Mesenchymal stem cell (in vitro differentiated cells and primary cell): ENCODE measurements at regions not wholly inside any gene's neighbourhood (a gene's known extent, or its start where the extent isn't known, plus 50 kb on each side); places are given as distances from the start of the nearest gene placed in this dataset.

Source experiments
- DNase-seq: peaks from one replicate; pipeline ENCODE4 v3.0.0-alpha.2; 2013
- H2AFZ ChIP-seq: one replicate; pipeline ENCODE4 v1.6.1; 2013; ENCODE audit warnings: low read depth, mild to moderate bottlenecking, control low read depth, inconsistent platforms, low read length, moderate library complexity
- H2AK5ac ChIP-seq: 2 replicates; pipeline ENCODE4 v1.6.1; 2013; ENCODE audit warnings: low read length, moderate library complexity, mild to moderate bottlenecking, inconsistent platforms; ENCODE audit not compliant: severe bottlenecking
- H2BK120ac ChIP-seq: one replicate; pipeline ENCODE4 v1.6.1; 2013; ENCODE audit warnings: low read depth, mild to moderate bottlenecking, inconsistent platforms, low read length, moderate library complexity
- H2BK12ac ChIP-seq, 2 experiments: one replicate each; pipeline ENCODE4 v1.6.1; 2013; ENCODE audit warnings: inconsistent platforms in 2 of 2, low read length in 2 of 2, mild to moderate bottlenecking in 2 of 2, moderate library complexity in 2 of 2, control low read depth in 1 of 2
- H2BK15ac ChIP-seq: one replicate; pipeline ENCODE4 v1.6.1; 2013; ENCODE audit warnings: mild to moderate bottlenecking, low read depth, inconsistent platforms; ENCODE audit not compliant: poor library complexity, severe bottlenecking
- H2BK5ac ChIP-seq: 2 replicates; pipeline ENCODE4 v1.6.1; 2013; ENCODE audit warnings: low read depth, mild to moderate bottlenecking, low read length, control low read depth, inconsistent platforms; ENCODE audit not compliant: poor library complexity, severe bottlenecking
- H3K14ac ChIP-seq, 2 experiments: one replicate each; pipeline ENCODE4 v1.6.1; 2013; ENCODE audit warnings: inconsistent platforms in 2 of 2, low read length in 2 of 2, control low read depth in 1 of 2, mild to moderate bottlenecking in 1 of 2, moderate library complexity in 1 of 2
- H3K18ac ChIP-seq, 2 experiments: one replicate each; pipeline ENCODE4 v1.6.1; 2013; ENCODE audit warnings: inconsistent platforms in 2 of 2, low read length in 2 of 2, control low read depth in 1 of 2, low read depth in 1 of 2, mild to moderate bottlenecking in 1 of 2
- H3K23ac ChIP-seq, 2 experiments: one replicate each; pipeline ENCODE4 v1.6.1; 2013; ENCODE audit warnings: inconsistent platforms in 2 of 2, low read length in 2 of 2, mild to moderate bottlenecking in 2 of 2, moderate library complexity in 2 of 2, control low read depth in 1 of 2
- H3K27ac ChIP-seq: 2 replicates; pipeline ENCODE4 v1.5.1; 2013; ENCODE audit warnings: mild to moderate bottlenecking, moderate library complexity, low read length, control low read depth, inconsistent platforms; ENCODE audit not compliant: poor library complexity, severe bottlenecking
- H3K27me3 ChIP-seq, 2 experiments: 2 replicates each; pipeline versions ENCODE4 v1.6.1 to v1.7.0; 2013; ENCODE audit warnings: low read length in 2 of 2, mild to moderate bottlenecking in 2 of 2, moderate library complexity in 2 of 2, control low read depth in 1 of 2, inconsistent platforms in 1 of 2; ENCODE audit not compliant: control insufficient read depth in 1 of 2, insufficient read depth in 1 of 2
- H3K36me3 ChIP-seq, 2 experiments: 2 replicates each; pipeline versions ENCODE4 v1.6.1 to v1.7.0; 2013; ENCODE audit warnings: low read length in 2 of 2, control low read depth in 1 of 2, inconsistent platforms in 1 of 2, low read depth in 1 of 2, mild to moderate bottlenecking in 1 of 2; ENCODE audit not compliant: insufficient read depth in 2 of 2, control insufficient read depth in 1 of 2
- H3K4ac ChIP-seq, 2 experiments: one replicate each; pipeline ENCODE4 v1.6.1; 2013; ENCODE audit warnings: inconsistent platforms in 2 of 2, low read length in 2 of 2, mild to moderate bottlenecking in 2 of 2, moderate library complexity in 2 of 2, control low read depth in 1 of 2, low read depth in 1 of 2
- H3K4me1 ChIP-seq: 2 replicates; pipeline ENCODE4 v1.6.1; 2013; ENCODE audit warnings: low read depth, low read length, control low read depth; ENCODE audit not compliant: control insufficient read depth, insufficient read depth
- H3K4me2 ChIP-seq: 2 replicates; pipeline ENCODE4 v1.6.1; 2013; ENCODE audit warnings: low read length, mild to moderate bottlenecking, inconsistent platforms; ENCODE audit not compliant: poor library complexity, severe bottlenecking
- H3K4me3 ChIP-seq, 2 experiments: 2 replicates each; pipeline versions ENCODE4 v1.5.1 to v1.7.0; 2013; ENCODE audit warnings: low read length in 2 of 2, mild to moderate bottlenecking in 2 of 2, control low read depth in 1 of 2, low read depth in 1 of 2; ENCODE audit not compliant: insufficient read depth in 1 of 2
- H3K79me1 ChIP-seq: replicated peaks from 2 replicates; pipeline ENCODE4 v1.6.1; 2013; ENCODE audit warnings: mild to moderate bottlenecking, control low read depth, low read length, inconsistent platforms; ENCODE audit not compliant: poor library complexity, severe bottlenecking
- H3K9ac ChIP-seq: 2 replicates; pipeline ENCODE4 v1.7.0; 2013; ENCODE audit warnings: mild to moderate bottlenecking, low read length, moderate library complexity
- H3K9me3 ChIP-seq: 2 replicates; pipeline ENCODE4 v1.7.0; 2013; ENCODE audit warnings: mild to moderate bottlenecking, low read length; ENCODE audit not compliant: control insufficient read depth
- H4K8ac ChIP-seq: one replicate; pipeline ENCODE4 v1.6.1; 2013; ENCODE audit warnings: inconsistent platforms, mild to moderate bottlenecking, low read length, moderate library complexity
- H4K91ac ChIP-seq: one replicate; pipeline ENCODE4 v1.6.1; 2013; ENCODE audit warnings: mild to moderate bottlenecking, low read length, inconsistent platforms
- WGBS: methylation state at CpG from one replicate; pipeline ENCODE4 v1.1.7; 2013; ENCODE audit warnings: mixed read lengths; 5-methylcytosine and 5-hydroxymethylcytosine counted together

GRCh38 chr12:40474630-40475029 lies 217.6 kb upstream of the CNTN1 start:
- Histone ChIP-seq H4K91ac (no peak overlapping the region), H3K4me3 (no peak overlapping the region), H2AFZ (no peak overlapping the region), H3K4me2 (no peak overlapping the region), H2BK12ac (no peak overlapping the region), H3K9me3 (peaks cover 6% of the 10 kb centered on the region), H3K4me1 (no peaks in the 10 kb centered on the region), H2BK120ac (no peak overlapping the region), H3K18ac (no peak overlapping the region), H3K36me3 (no peaks in the 10 kb centered on the region), H4K8ac (no peak overlapping the region), H3K23ac (no peak overlapping the region), H2AK5ac (no peak overlapping the region), H3K4ac (no peak overlapping the region), H3K9ac (no peak overlapping the region), H3K79me1 (no peaks in the 10 kb centered on the region), H2BK5ac (no peak overlapping the region), H3K27me3 (no peaks in the 10 kb centered on the region), H3K14ac (no peak overlapping the region), H3K27ac (no peak overlapping the region), H2BK15ac (no peak overlapping the region)
- 29% methylated on average over 1 of the region's 1 CpG for WGBS
- no peak for DNase-seq

GRCh38 chr12:40499856-40500255 lies 192.4 kb upstream of the CNTN1 start:
- Histone ChIP-seq H3K27me3 (no peaks in the 10 kb centered on the region), H3K79me1 (no peaks in the 10 kb centered on the region), H3K9ac (no peak overlapping the region), H3K18ac (no peak overlapping the region), H4K8ac (no peak overlapping the region), H3K14ac (no peak overlapping the region), H2AFZ (no peak overlapping the region), H3K36me3 (no peaks in the 10 kb centered on the region), H3K4me2 (no peak overlapping the region), H2BK5ac (no peak overlapping the region), H3K27ac (no peak overlapping the region), H3K4ac (no peak overlapping the region), H3K4me1 (no peaks in the 10 kb centered on the region), H2BK12ac (no peak overlapping the region), H4K91ac (no peak overlapping the region), H3K23ac (no peak overlapping the region), H2AK5ac (no peak overlapping the region), H3K9me3 (no peaks in the 10 kb centered on the region), H2BK120ac (no peak overlapping the region), H3K4me3 (no peak overlapping the region), H2BK15ac (no peak overlapping the region)
- DNase-seq = no peak
- no CpG with 5 or more reads among the region's 3 CpGs for WGBS

DNA sequence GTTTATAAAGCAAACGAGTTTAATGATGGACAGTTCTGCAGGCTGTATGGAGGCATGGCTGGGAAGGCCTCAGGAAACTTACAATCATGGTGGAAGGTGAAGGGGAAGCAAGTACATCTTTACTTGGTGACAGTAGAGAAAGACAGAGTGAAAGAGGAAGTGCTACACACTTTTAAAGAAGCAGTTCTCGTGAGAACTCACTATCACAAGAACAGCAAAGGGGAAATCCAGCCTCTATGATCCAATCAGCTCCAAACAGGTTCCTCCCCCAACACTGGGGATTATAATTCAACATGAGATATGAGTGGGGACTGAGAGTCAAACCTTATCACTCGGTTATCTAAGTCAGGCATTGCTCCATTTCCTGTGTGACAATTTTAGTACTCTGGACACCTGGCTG lies 189.9 kb upstream of the CNTN1 start:
- Histone ChIP-seq H3K4ac (no peak overlapping the region), H3K4me3 (no peak overlapping the region), H2BK12ac (no peak overlapping the region), H3K14ac (no peak overlapping the region), H2BK5ac (no peak overlapping the region), H2BK15ac (no peak overlapping the region), H4K91ac (no peak overlapping the region), H2BK120ac (no peak overlapping the region), H2AK5ac (no peak overlapping the region), H3K36me3 (no peaks in the 10 kb centered on the region), H3K23ac (no peak overlapping the region), H3K79me1 (no peaks in the 10 kb centered on the region), H3K18ac (no peak overlapping the region), H3K9me3 (no peaks in the 10 kb centered on the region), H3K27ac (no peak overlapping the region), H3K27me3 (no peaks in the 10 kb centered on the region), H3K4me1 (no peaks in the 10 kb centered on the region), H3K4me2 (no peak overlapping the region), H4K8ac (no peak overlapping the region), H2AFZ (no peak overlapping the region), H3K9ac (no peak overlapping the region)
- DNase-seq = no peak
- WGBS = 49% methylated on average over 2 of the region's 3 CpGs

DNA sequence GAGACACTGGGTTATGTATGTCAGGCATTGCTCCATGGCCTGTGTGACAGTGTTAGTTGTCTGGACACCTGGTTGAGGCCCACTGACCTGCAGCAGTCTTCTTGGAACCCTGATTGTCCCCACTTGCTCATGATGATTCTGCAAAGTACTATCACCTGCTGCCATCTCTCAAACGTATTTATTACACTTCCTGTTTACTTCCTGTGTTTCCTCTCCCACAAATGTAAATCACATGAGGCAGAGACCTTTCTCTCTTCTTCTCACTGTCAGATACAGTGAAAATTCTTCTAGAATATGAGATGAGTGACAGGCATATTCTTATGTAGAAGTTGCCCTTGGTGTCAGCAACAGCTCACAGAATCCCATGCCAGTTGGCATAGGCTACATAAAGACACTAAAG lies 186.9 kb upstream of the CNTN1 start:
- Histone ChIP-seq H3K9ac (no peak overlapping the region), H3K4me3 (no peak overlapping the region), H3K4me1 (no peaks in the 10 kb centered on the region), H3K9me3 (no peaks in the 10 kb centered on the region), H3K14ac (no peak overlapping the region), H2BK12ac (no peak overlapping the region), H3K27me3 (no peaks in the 10 kb centered on the region), H3K18ac (no peak overlapping the region), H2AK5ac (no peak overlapping the region), H3K36me3 (no peaks in the 10 kb centered on the region), H3K23ac (no peak overlapping the region), H2AFZ (no peak overlapping the region), H2BK120ac (no peak overlapping the region), H3K4ac (no peak overlapping the region), H4K91ac (no peak overlapping the region), H3K27ac (no peak overlapping the region), H2BK5ac (no peak overlapping the region), H3K79me1 (no peaks in the 10 kb centered on the region), H3K4me2 (no peak overlapping the region), H2BK15ac (no peak overlapping the region), H4K8ac (no peak overlapping the region)
- 20% methylated on average over 1 of the region's 1 CpG for WGBS
- DNase-seq = no peak
